Stomach (tissue), 4 donors: ENCODE measurements at regions not wholly inside any gene's neighbourhood (a gene's known extent, or its start where the extent isn't known, plus 50 kb on each side); places are given as distances from the start of the nearest gene placed in this dataset.

Source experiments
- CTCF ChIP-seq, 7 experiments: fragments of 450-650 bp in 4 of 7; fragments of 200-600 bp in 3 of 7; sonication (generic) in 3 of 7; IDR thresholded peaks; one replicate each; pipeline ENCODE4 v1.5.1; 2016 to 2019; ENCODE audit warnings: antibody characterized with exemption in 7 of 7, control low read depth in 2 of 7, mild to moderate bottlenecking in 1 of 7
- POLR2A ChIP-seq, 4 donors: fragments of 450-650 bp; IDR thresholded peaks; one replicate each; pipeline ENCODE4 v1.6.1; 2016; ENCODE audit warnings: antibody characterized with exemption in 4 of 4, control low read depth in 2 of 4, mild to moderate bottlenecking in 1 of 4, moderate library complexity in 1 of 4

- no peak for TF ChIP-seq CTCF (IDR thresholded peaks at IDR 0.05)
- TF ChIP-seq POLR2A (IDR thresholded peaks at IDR 0.05), result no peak
Measured at GRCh38 chr11:127470306-127470884, 469.8 kb upstream of the KIRREL3 start.
